Kidney tubule cell (primary cell): ENCODE measurements at regions not wholly inside any gene's neighbourhood (a gene's known extent, or its start where the extent isn't known, plus 50 kb on each side); places are given as distances from the start of the nearest gene placed in this dataset.
A peak's percentile ranks its signal among the peaks of the same experiment; 100 is the strongest.
"Not testable (repeated sequence)": the region's sequence is repeated elsewhere in the genome, so short reads cannot be mapped to it uniquely, and the experiment has no call there.

ENCODE experiments used
- DNase-seq: peaks from one replicate; pipeline ENCODE4 v3.0.0-alpha.2; 2018; ENCODE audit warnings: low spot score

- no peak for DNase-seq
Observed at GRCh38 chr17:53335443-53335842, 487.3 kb upstream of the KIF2B start.

- no peak for DNase-seq
Observed at GRCh38 chr17:53330756-53331155, 492.0 kb upstream of the KIF2B start.

- DNase-seq, result no peak
Observed at GRCh38 chr17:53321651-53322050, 501.1 kb upstream of the KIF2B start.

- DNase-seq, result no peak
Observed at GRCh38 chr17:53319947-53320346, 502.8 kb upstream of the KIF2B start.

- DNase-seq, result no peak
Observed at GRCh38 chr17:53316988-53317387, 505.7 kb upstream of the KIF2B start.

- no peak for DNase-seq
Observed at GRCh38 chr17:53316073-53316472, 506.7 kb upstream of the KIF2B start.

GRCh38 chr17:53314521-53314920, 508.2 kb upstream of the KIF2B start:
- no peak for DNase-seq

- DNase-seq, result peak; percentile 58
Observed at GRCh38 chr17:53313746-53314145, 509.0 kb upstream of the KIF2B start.

GRCh38 chr17:53278466-53278865, 544.3 kb upstream of the KIF2B start:
- DNase-seq, result no peak

- no peak for DNase-seq
Observed at GRCh38 chr17:53273126-53273525, 549.6 kb upstream of the KIF2B start.

GRCh38 chr17:53270936-53271335, 551.8 kb upstream of the KIF2B start:
- no peak for DNase-seq

- DNase-seq, result no peak
Observed at GRCh38 chr17:53264730-53265129, 558.0 kb upstream of the KIF2B start.

- DNase-seq, result no peak
Observed at GRCh38 chr17:53253956-53254597, 568.6 kb upstream of the KIF2B start.

GRCh38 chr17:53249036-53249435, 573.7 kb upstream of the KIF2B start:
- DNase-seq, result no peak

- no peak for DNase-seq
Observed at GRCh38 chr17:53234138-53234537, 588.6 kb upstream of the KIF2B start.

- DNase-seq, result peak; percentile 7
Observed at GRCh38 chr17:53227514-53227913, 595.2 kb upstream of the KIF2B start.

GRCh38 chr17:53227111-53227510, 595.6 kb upstream of the KIF2B start:
- DNase-seq, result no peak

GRCh38 chr17:53219821-53220220, 602.9 kb upstream of the KIF2B start:
- DNase-seq, result no peak

- DNase-seq, result no peak
Observed at GRCh38 chr17:53218723-53219122, 604.0 kb upstream of the KIF2B start.

- no peak for DNase-seq
Observed at GRCh38 chr17:53217311-53217710, 605.4 kb upstream of the KIF2B start.

- not testable (repeated sequence) for DNase-seq
Observed at GRCh38 chr17:53208935-53209334, 613.8 kb upstream of the KIF2B start.

- DNase-seq, result peak; percentile 4
Observed at GRCh38 chr17:53193044-53193443, 629.7 kb upstream of the KIF2B start.

- DNase-seq, result peak; percentile 1
Observed at GRCh38 chr17:53191878-53192277, 630.8 kb upstream of the KIF2B start.

GRCh38 chr17:53186001-53186400, 636.7 kb upstream of the KIF2B start:
- no peak for DNase-seq

GRCh38 chr17:53176629-53177028, 646.1 kb upstream of the KIF2B start:
- no peak for DNase-seq
